Posterior vena cava (tissue), 2 donors: ENCODE measurements at regions not wholly inside any gene's neighbourhood (a gene's known extent, or its start where the extent isn't known, plus 50 kb on each side); places are given as distances from the start of the nearest gene placed in this dataset.
"Not testable (repeated sequence)": the region's sequence is repeated elsewhere in the genome, so short reads cannot be mapped to it uniquely, and the experiment has no call there.

Source experiments
- DNase-seq: peaks from one replicate; pipeline ENCODE4 v3.0.0-alpha.2; 2020; ENCODE audit warnings: low spot score
- intact Hi-C, 2 donors: fragments of 100-400 bp; cut with DNase I; formaldehyde crosslinking; loops; one replicate each; pipeline versions ENCODE4 v1.14.1 to v1.14.2; 2022 to 2023
- donor health status: DM: yes; HTN: yes; CAD: no.
- donor health status: DM: yes; HTN: yes; CAD: no.

- intact Hi-C loops, result no loop called here
- DNase-seq, result no peak
Observed at GRCh38 chrX:39238006-39238405, 436.7 kb downstream of the MID1IP1 start.

- intact Hi-C loops, result no loop called here
- DNase-seq, result no peak
Observed at GRCh38 chrX:39242187-39242586, 440.9 kb downstream of the MID1IP1 start.

DNA sequence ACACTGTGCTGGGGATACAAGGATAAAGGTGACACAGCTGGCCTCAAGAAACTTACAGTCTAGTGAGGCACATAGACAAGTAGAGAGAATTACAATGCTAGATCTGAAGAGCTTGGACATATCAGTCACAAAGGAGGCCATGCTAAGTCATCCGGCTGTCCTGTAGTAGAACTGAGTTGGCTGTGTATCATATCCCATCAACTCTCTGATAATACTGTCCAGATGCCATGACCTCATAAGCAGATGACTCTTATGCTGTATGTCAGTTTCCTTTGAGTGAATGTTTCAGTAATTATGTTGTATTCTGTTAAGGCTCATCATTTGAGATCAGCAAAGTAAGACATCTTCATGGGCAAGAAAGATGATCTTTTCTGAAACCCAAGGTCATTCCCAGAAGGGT, 442.9 kb downstream of the MID1IP1 start:
- intact Hi-C loops, result no loop called here
- no peak for DNase-seq

GRCh38 chrX:39245024-39245423, 443.8 kb downstream of the MID1IP1 start:
- intact Hi-C loops, result no loop called here
- no peak for DNase-seq

GRCh38 chrX:39247536-39247935, 446.3 kb downstream of the MID1IP1 start:
- intact Hi-C loops, result no loop called here
- DNase-seq, result no peak

DNA sequence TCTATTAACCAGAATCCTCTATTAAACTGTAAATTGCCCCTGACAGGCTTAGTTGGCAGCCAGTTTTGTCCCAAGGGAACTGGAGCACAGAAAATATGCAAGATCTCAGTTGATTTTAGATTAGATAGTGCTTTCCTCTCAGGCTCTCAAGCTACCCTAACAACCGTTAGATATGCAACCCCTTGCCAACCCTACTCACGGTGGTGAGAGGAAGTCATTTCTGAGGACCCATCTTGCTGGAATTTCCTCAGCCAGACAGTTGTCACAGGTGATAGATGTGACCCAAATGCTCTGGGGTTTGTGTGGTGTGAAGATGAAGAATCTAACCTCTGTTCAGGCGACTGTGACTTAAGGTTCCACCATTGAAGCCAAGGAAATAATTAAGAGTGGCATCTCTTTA, 447.1 kb downstream of the MID1IP1 start:
- DNase-seq, result no peak
- intact Hi-C loops, result no loop called here

- intact Hi-C loops, result no loop called here
- no peak for DNase-seq
Observed at GRCh38 chrX:39249999-39250398, 448.7 kb downstream of the MID1IP1 start.

GRCh38 chrX:39251995-39252394, 450.7 kb downstream of the MID1IP1 start:
- intact Hi-C loops, result no loop called here
- no peak for DNase-seq

DNA sequence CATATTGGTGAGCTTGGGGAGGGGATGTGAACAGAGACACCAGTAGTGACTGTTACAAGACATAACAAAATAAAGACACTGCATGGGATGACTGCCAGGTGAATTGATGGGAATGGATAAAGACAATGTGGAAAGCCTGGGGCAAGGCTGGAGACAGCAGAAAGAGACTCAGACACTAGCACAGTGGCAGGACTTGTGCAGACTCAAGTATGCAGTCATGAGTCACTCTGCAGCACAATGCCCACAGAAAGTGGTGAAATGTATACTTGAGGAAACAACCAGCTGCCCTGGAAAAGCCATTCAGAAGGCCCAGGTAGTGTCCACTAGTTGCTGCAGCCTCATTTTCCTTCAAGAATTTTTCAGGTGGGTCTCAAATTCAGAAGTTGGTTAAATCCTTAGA, 452.3 kb downstream of the MID1IP1 start:
- no peak for DNase-seq
- intact Hi-C loops, result no loop called here

- intact Hi-C loops, result no loop called here
Observed at GRCh38 chrX:39258331-39258730, 457.1 kb downstream of the MID1IP1 start.

GRCh38 chrX:39260965-39261364, 459.7 kb downstream of the MID1IP1 start:
- intact Hi-C loops, result no loop called here
- no peak for DNase-seq

More at GRCh38 chrX:39258331-39258730, 457.1 kb downstream of the MID1IP1 start:
- DNase-seq, result no peak

DNA sequence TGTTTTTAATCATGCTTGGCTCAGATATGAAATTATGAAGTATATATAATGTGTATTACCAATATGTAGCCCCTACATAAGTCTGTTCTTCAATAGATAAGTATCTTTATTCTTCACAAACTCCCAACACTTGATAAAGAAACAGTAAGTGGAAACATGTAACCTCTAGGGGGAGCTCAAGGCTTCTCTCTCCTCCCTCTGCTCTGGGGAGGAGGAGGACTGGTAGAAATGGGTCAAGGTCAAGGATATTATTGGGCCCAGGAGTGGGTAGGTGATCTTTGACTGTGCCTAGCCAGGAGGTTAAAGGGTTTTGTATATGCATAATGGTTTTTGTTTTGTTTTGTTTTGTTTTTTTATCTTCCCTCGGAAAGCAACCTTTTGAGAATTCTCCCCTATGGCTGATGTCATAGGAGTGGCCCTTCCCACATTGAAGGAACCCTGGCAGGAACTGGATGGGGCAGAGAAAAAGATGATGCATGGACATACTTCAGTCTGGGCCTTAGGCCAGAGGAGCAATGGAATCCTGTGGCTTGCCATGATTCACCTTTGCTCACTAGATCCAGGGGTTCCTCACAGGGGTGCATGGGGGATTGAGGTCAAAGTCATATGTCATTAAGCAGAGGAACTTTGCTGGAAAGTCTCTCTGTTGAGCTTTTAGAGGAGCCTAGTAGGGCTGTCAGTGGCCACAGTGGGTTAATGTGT, 460.3 kb downstream of the MID1IP1 start:
- DNase-seq, result no peak
- intact Hi-C loops, result no loop called here

DNA sequence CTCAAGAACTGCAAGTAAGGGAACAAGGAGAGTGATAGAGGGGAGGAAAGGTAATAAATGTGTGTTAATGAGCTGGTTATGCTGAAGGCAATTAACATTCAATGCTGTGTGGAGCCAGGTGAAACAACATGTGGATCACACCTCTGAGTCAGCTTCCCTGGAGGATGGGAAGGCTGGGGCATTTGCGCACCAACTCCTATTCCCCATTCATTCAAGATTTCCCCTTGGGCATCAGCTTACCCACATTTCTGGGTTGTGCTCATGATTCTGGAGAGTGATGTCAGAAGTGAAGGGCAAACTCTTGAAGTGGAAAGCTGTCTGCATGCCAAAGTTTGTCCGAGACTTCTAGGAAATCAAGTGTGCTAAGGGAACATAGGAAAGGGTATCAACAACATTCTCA, 461.4 kb downstream of the MID1IP1 start:
- DNase-seq, result no peak
- intact Hi-C loops, result no loop called here

- DNase-seq, result no peak
- intact Hi-C loops, result no loop called here
Observed at GRCh38 chrX:39264023-39264422, 462.8 kb downstream of the MID1IP1 start.

- intact Hi-C loops, result no loop called here
- DNase-seq, result no peak
Observed at GRCh38 chrX:39267176-39267575, 465.9 kb downstream of the MID1IP1 start.

- no peak for DNase-seq
- intact Hi-C loops, result no loop called here
Observed at GRCh38 chrX:39268207-39268606, 466.9 kb downstream of the MID1IP1 start.

DNA sequence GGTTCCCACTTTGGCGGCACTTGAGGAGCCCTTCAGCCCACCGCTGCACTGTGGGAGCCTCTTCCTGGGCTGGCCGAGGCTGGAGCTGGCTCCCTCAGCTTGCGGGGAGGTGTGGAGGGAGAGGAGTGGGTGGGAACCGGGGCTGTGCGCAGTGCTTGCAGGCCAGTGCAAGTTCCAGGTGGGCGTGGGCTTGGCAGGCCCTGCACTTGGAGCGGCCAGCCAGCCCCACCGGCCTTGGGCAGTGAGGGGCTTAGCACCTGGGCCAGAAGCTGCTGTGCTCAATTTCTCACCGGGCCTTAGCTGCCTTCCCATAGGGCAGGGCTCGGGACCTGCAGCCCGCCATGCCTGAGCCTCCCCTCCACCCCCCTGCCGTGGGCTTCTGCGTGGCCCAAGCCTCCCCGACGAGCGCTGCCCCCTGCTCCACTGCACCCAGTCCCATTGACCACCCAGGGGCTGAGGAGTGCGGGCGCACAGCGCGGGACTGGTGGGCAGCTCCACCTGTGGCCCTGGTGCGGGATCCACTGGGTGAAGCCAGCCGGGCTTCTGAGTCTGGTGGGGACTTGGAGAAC, 474.3 kb downstream of the MID1IP1 start:
- no peak for DNase-seq

GRCh38 chrX:39277685-39278390, 476.6 kb downstream of the MID1IP1 start:
- DNase-seq, intact Hi-C loops: not testable (repeated sequence)

More for the DNA sequence above, 474.3 kb downstream of the MID1IP1 start:
- intact Hi-C loops, result no loop called here

GRCh38 chrX:39283239-39283638, 482.0 kb downstream of the MID1IP1 start:
- no peak for DNase-seq
- intact Hi-C loops, result no loop called here

GRCh38 chrX:39288592-39288991, 487.3 kb downstream of the MID1IP1 start:
- DNase-seq, result no peak

DNA sequence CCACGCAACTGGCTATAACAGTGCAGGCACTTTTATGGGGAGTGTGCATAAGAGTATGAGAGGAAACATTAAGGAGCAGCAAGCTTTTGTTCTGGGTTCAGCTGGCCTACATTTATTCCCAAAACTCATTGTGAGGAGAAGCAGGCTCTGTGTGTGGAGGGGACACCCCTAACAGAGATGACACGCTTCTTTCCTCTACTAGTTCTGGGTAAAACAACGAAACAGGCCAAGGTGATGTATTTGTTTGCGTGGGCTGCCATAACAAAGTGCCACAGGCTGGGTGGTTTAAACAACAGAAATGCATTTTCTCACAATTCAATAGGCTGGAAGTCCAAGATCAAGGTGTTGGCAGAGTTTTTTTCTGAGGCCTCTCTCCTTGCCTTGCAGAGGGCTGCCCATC, 488.6 kb downstream of the MID1IP1 start:
- DNase-seq, result no peak
- intact Hi-C loops, result no loop called here

More at GRCh38 chrX:39288592-39288991, 487.3 kb downstream of the MID1IP1 start:
- intact Hi-C loops, result no loop called here
